RWPE1 (cell line): ENCODE measurements at regions not wholly inside any gene's neighbourhood (a gene's known extent, or its start where the extent isn't known, plus 50 kb on each side); places are given as distances from the start of the nearest gene placed in this dataset.

Source experiments
- CTCF ChIA-PET: fragments of 350-600 bp; sonication (Branson Sonifier 250); formaldehyde crosslinking; extraction: SDS; loops from one replicate; lab custom pipeline; 2021; lab: Yijun Ruan, JAX
- POLR2A ChIA-PET: fragments of 400-600 bp; formaldehyde crosslinking; extraction: SDS; loops from one replicate; lab custom pipeline; 2020; ENCODE audit warnings: antibody characterized with exemption; ENCODE audit not compliant: low non-redundant PET; lab: Yijun Ruan, JAX
- DNase-seq: peaks from one replicate; pipeline ENCODE4 v3.0.0; 2012; ENCODE audit warnings: low spot score
- H3K27ac ChIP-seq: fragments of 450-650 bp; 2 replicates; pipeline ENCODE4 v1.5.1; 2017
- CTCF ChIP-seq: fragments of 450-650 bp; conservative IDR thresholded peaks from 2 replicates; pipeline ENCODE4 v1.5.1; 2017; ENCODE audit warnings: low read depth, mild to moderate bottlenecking

- no peak overlapping the region for H3K27ac ChIP-seq
- ChIA-PET CTCF (interaction anchor here (0.6 kb wide), 1 partner anchor 23 kb away, joined by 4 read pairs; no protein-coding TSS in a partner anchor), POLR2A (no interaction called here)
- TF ChIP-seq CTCF, result no peak
- no peak for DNase-seq
Observed at GRCh38 chr11:122264121-122264520, 148.1 kb upstream of the BLID start.

GRCh38 chr11:122261546-122261945, 145.5 kb upstream of the BLID start:
- H3K27ac ChIP-seq, result no peak overlapping the region
- DNase-seq, result no peak
- TF ChIP-seq CTCF, result no peak
- ChIA-PET POLR2A (no interaction called here), CTCF (no interaction called here)

GRCh38 chr11:122259195-122259821, 143.3 kb upstream of the BLID start:
- DNase-seq, result no peak
- TF ChIP-seq CTCF, result no peak
- CTCF ChIA-PET, result no interaction called here
- POLR2A ChIA-PET, result no interaction called here
- H3K27ac ChIP-seq, result no peak overlapping the region

GRCh38 chr11:122258446-122259194, 142.6 kb upstream of the BLID start:
- DNase-seq, result no peak
- ChIA-PET CTCF (no interaction called here), POLR2A (no interaction called here)
- no peak overlapping the region for H3K27ac ChIP-seq
- no peak for TF ChIP-seq CTCF

- TF ChIP-seq CTCF, result no peak
- no peak overlapping the region for H3K27ac ChIP-seq
- ChIA-PET POLR2A (no interaction called here), CTCF (interaction anchor here (0.6 kb wide), 2 partner anchors 54 to 874 kb away, joined by 3 read pairs; no protein-coding TSS in a partner anchor)
- DNase-seq, result no peak
Observed at GRCh38 chr11:122253589-122254231, 137.7 kb upstream of the BLID start.

- ChIA-PET CTCF (no interaction called here), POLR2A (no interaction called here)
- no peak overlapping the region for H3K27ac ChIP-seq
- DNase-seq, result peak; percentile 80
- TF ChIP-seq CTCF, result no peak
Observed at GRCh38 chr11:122248939-122249338, 132.9 kb upstream of the BLID start.
